SU-DHL-6 (cell line): ENCODE measurements at regions not wholly inside any gene's neighbourhood (a gene's known extent, or its start where the extent isn't known, plus 50 kb on each side); places are given as distances from the start of the nearest gene placed in this dataset.

Source experiments
- H2AFZ ChIP-seq: fragments of 200-600 bp; sonication (generic); 2 replicates; pipeline ENCODE4 v1.6.1; 2014; ENCODE audit warnings: low read depth, mild to moderate bottlenecking, moderate library complexity, mixed read lengths, antibody characterized with exemption, low read length; ENCODE audit not compliant: severe bottlenecking
- H3F3A ChIP-seq: fragments of 200-600 bp; shearing (Covaris generic); 2 replicates; pipeline ENCODE4 v1.6.0; 2016; ENCODE audit warnings: antibody characterized with exemption, mild to moderate bottlenecking; ENCODE audit not compliant: insufficient read depth
- H3K27ac ChIP-seq: fragments of 200-600 bp; sonication (generic); 2 replicates; pipeline ENCODE4 v1.5.1; 2016; ENCODE audit warnings: low read depth, mild to moderate bottlenecking, low read length, moderate library complexity, mixed read lengths
- H3K27me3 ChIP-seq: fragments of 200-600 bp; sonication (generic), shearing (Covaris generic); 2 replicates; pipeline ENCODE4 v1.6.0; 2014; ENCODE audit warnings: mild to moderate bottlenecking, low read length
- H3K36me3 ChIP-seq: fragments of 200-600 bp; sonication (generic); 2 replicates; pipeline ENCODE4 v1.6.1; 2014; ENCODE audit warnings: mild to moderate bottlenecking, low read length, mixed read lengths
- H3K4me2 ChIP-seq: fragments of 300-600, 200-600 bp; shearing (Covaris generic), sonication (generic); 2 replicates; pipeline ENCODE4 v1.6.0; 2014; ENCODE audit warnings: low read length, low read depth, mild to moderate bottlenecking; ENCODE audit not compliant: poor library complexity, severe bottlenecking
- H3K4me3 ChIP-seq: fragments of 200-600 bp; sonication (generic); 2 replicates; pipeline ENCODE4 v1.5.1; 2014; ENCODE audit warnings: antibody characterized with exemption, low read length, mild to moderate bottlenecking, mixed read lengths; ENCODE audit not compliant: insufficient read depth, poor library complexity, severe bottlenecking
- H3K79me2 ChIP-seq: fragments of 200-600 bp; sonication (generic); 2 replicates; pipeline ENCODE4 v1.6.1; 2014; ENCODE audit warnings: mild to moderate bottlenecking, low read length, moderate library complexity; ENCODE audit not compliant: insufficient read depth
- H3K9ac ChIP-seq: fragments of 200-600 bp; sonication (generic); 2 replicates; pipeline ENCODE4 v1.7.0; 2014; ENCODE audit warnings: mild to moderate bottlenecking, low read length
- H3K9me2 ChIP-seq: fragments of 200-600 bp; sonication (generic); replicated peaks from 2 replicates; pipeline ENCODE4 v1.6.1; 2014; ENCODE audit warnings: low read length; ENCODE audit not compliant: insufficient read depth
- H3K9me3 ChIP-seq: fragments of 200-600 bp; sonication (generic); 2 replicates; pipeline ENCODE4 v1.6.1; 2014; ENCODE audit warnings: low read length, mixed read lengths; ENCODE audit not compliant: insufficient read depth
- H4K20me1 ChIP-seq: fragments of 200-600 bp; sonication (generic); 2 replicates; pipeline ENCODE4 v1.6.1; 2014; ENCODE audit warnings: low read depth, mild to moderate bottlenecking, antibody characterized with exemption, low read length, moderate library complexity, mixed read lengths
- CTCF ChIP-seq: fragments of 200-600 bp; sonication (generic); IDR thresholded peaks from one replicate; pipeline ENCODE4 v1.5.1; 2017; ENCODE audit warnings: antibody characterized with exemption, mild to moderate bottlenecking, low read length, moderate library complexity; ENCODE audit not compliant: insufficient read depth, poor library complexity, severe bottlenecking
- EZH2phosphoT487 ChIP-seq: fragments of 200-600 bp; sonication (generic), shearing (Covaris generic); conservative IDR thresholded peaks from 2 replicates; pipeline ENCODE4 v1.6.1; 2018; ENCODE audit warnings: mild to moderate bottlenecking, antibody characterized with exemption, low read length, moderate library complexity, mixed read lengths

DNA sequence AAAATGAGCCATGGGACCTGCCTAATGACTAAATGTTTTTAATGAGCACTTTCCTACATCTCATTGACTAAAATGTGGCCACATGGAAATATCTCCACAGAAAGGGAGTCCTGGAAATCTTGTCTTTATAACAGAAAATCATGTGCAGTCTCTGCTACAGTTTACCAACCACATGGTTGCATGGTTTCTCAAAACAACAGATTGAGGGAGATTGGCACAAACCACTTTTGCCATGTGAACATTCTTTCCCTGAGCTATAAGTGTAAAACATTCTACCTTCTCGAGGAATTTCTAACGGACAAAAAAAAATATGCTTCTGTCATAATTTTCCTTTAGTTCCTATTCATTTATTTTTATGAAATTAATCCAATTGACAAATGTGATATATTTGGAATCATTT lies 218.9 kb upstream of the SLITRK5 start:
- Histone ChIP-seq H2AFZ (no peak overlapping the region), H3K4me2 (no peak overlapping the region), H3K27me3 (no peaks in the 10 kb centered on the region)

DNA sequence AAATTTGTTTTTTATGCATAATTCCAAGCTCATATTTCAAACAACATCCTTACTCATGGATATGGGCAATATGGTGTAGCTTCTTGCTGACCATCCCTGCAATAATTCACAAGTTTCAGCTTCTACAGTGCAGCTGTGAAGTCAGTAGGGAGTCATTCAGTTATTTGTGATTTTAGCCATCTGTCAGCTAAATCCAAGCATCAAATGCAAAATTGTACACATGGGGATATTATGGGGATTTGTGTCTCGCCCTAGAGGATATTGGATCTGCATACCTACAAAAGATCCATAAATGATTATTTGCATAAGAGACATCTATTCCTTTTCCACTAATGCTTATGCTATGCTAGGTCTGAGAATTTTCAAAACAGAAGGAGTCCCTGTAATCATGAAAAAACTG lies 217.9 kb upstream of the SLITRK5 start:
- no peaks in the 10 kb centered on the region for H4K20me1 ChIP-seq
- no peaks in the 10 kb centered on the region for H3K36me3 ChIP-seq
- no peak overlapping the region for H3K27ac ChIP-seq
- H3K9me3 ChIP-seq = no peaks in the 10 kb centered on the region
- H3K9me2 ChIP-seq = no peaks in the 10 kb centered on the region
- no peak overlapping the region for H3K9ac ChIP-seq
- no peaks in the 10 kb centered on the region for H3F3A ChIP-seq
- no peaks in the 10 kb centered on the region for H3K27me3 ChIP-seq
- H3K4me2 ChIP-seq = no peak overlapping the region
- H3K79me2 ChIP-seq = no peaks in the 10 kb centered on the region
- H2AFZ ChIP-seq = no peak overlapping the region
- H3K4me3 ChIP-seq = no peak overlapping the region
- TF ChIP-seq EZH2phosphoT487 = no peak
- TF ChIP-seq CTCF = no peak

More for the DNA sequence above, 218.9 kb upstream of the SLITRK5 start:
- Histone ChIP-seq H3K79me2 (no peaks in the 10 kb centered on the region), H3K4me3 (no peak overlapping the region), H3F3A (no peaks in the 10 kb centered on the region), H3K36me3 (no peaks in the 10 kb centered on the region), H3K27ac (no peak overlapping the region), H3K9me3 (no peaks in the 10 kb centered on the region), H3K9me2 (no peaks in the 10 kb centered on the region), H3K9ac (no peak overlapping the region), H4K20me1 (no peaks in the 10 kb centered on the region)
- TF ChIP-seq EZH2phosphoT487 = no peak
- no peak for TF ChIP-seq CTCF

GRCh38 chr13:87459419-87459818 lies 211.8 kb upstream of the SLITRK5 start:
- Histone ChIP-seq H3K27ac (no peak overlapping the region), H4K20me1 (no peaks in the 10 kb centered on the region)

More at GRCh38 chr13:87459419-87459818, 211.8 kb upstream of the SLITRK5 start:
- H3K27me3 ChIP-seq = no peaks in the 10 kb centered on the region
- no peaks in the 10 kb centered on the region for H3K9me2 ChIP-seq
- no peak overlapping the region for H3K9ac ChIP-seq
- H3F3A ChIP-seq = no peaks in the 10 kb centered on the region
- no peak overlapping the region for H3K4me2 ChIP-seq
- H3K79me2 ChIP-seq = no peaks in the 10 kb centered on the region
- no peak overlapping the region for H3K4me3 ChIP-seq
- H2AFZ ChIP-seq = no peak overlapping the region
- TF ChIP-seq EZH2phosphoT487 (no peak), CTCF (no peak)
- no peaks in the 10 kb centered on the region for H3K36me3 ChIP-seq
- no peaks in the 10 kb centered on the region for H3K9me3 ChIP-seq
